Osteocyte (in vitro differentiated cells): ENCODE measurements at regions not wholly inside any gene's neighbourhood (a gene's known extent, or its start where the extent isn't known, plus 50 kb on each side); places are given as distances from the start of the nearest gene placed in this dataset.

Experiments
- DNase-seq: peaks from one replicate; pipeline ENCODE4 v3.0.0; 2021; ENCODE audit warnings: mixed read lengths; ENCODE audit not compliant: unreplicated experiment; ENCODE audit errors: extremely low spot score
- H3K27ac Mint-ChIP-seq: one replicate; pipeline ENCODE4 v1.8.0; 2021; ENCODE audit warnings: mild to moderate bottlenecking, mixed read lengths; ENCODE audit not compliant: unreplicated experiment
- H3K27me3 Mint-ChIP-seq: one replicate; pipeline ENCODE4 v1.8.0; 2021; ENCODE audit warnings: mixed read lengths; ENCODE audit not compliant: unreplicated experiment
- H3K36me3 Mint-ChIP-seq: one replicate; pipeline ENCODE4 v1.8.0; 2021; ENCODE audit warnings: mixed read lengths; ENCODE audit not compliant: unreplicated experiment
- H3K4me1 Mint-ChIP-seq: one replicate; pipeline ENCODE4 v1.8.0; 2021; ENCODE audit warnings: mixed read lengths; ENCODE audit not compliant: unreplicated experiment
- H3K4me3 Mint-ChIP-seq: one replicate; pipeline ENCODE4 v1.8.0; 2021; ENCODE audit warnings: mild to moderate bottlenecking, moderate library complexity, mixed read lengths; ENCODE audit not compliant: unreplicated experiment
- H3K9me3 Mint-ChIP-seq: one replicate; pipeline ENCODE4 v1.8.0; 2021; ENCODE audit warnings: mixed read lengths; ENCODE audit not compliant: unreplicated experiment
- TF ChIP-seq, protein P1 (sequence below): fragments of 200-600 bp; sonication (generic); IDR thresholded peaks from 2 replicates; pipeline ENCODE4 v1.5.0; 2021; ENCODE audit warnings: antibody characterized with exemption, mild to moderate bottlenecking, moderate library complexity

DNA sequence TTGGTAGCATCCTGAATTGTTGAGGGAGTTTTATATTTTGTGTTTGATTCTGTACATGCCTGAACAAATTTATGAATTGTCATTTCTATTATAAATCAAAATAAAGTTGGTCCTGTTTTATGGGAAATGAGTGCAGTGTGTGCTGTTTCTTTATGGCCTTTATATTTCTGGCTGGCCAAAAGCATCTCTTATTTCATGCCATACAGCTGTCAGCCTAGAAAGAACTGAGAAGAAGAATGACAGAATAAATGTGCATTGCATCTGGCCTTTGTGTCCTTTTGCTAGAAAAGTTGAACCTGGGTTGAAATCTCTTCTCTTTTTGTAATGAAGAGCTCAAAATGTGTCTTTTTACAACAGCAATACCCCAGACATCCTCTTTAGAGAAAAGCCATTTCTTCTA is 474.7 kb upstream of the LRATD1 start:
- Mint-ChIP-seq H3K4me1 (no peaks in the 10 kb centered on the region), H3K4me3 (no peak overlapping the region), H3K27ac (no peak overlapping the region), H3K27me3 (no peaks in the 10 kb centered on the region), H3K9me3 (no peaks in the 10 kb centered on the region), H3K36me3 (no peaks in the 10 kb centered on the region)
- TF ChIP-seq, protein P1, sequence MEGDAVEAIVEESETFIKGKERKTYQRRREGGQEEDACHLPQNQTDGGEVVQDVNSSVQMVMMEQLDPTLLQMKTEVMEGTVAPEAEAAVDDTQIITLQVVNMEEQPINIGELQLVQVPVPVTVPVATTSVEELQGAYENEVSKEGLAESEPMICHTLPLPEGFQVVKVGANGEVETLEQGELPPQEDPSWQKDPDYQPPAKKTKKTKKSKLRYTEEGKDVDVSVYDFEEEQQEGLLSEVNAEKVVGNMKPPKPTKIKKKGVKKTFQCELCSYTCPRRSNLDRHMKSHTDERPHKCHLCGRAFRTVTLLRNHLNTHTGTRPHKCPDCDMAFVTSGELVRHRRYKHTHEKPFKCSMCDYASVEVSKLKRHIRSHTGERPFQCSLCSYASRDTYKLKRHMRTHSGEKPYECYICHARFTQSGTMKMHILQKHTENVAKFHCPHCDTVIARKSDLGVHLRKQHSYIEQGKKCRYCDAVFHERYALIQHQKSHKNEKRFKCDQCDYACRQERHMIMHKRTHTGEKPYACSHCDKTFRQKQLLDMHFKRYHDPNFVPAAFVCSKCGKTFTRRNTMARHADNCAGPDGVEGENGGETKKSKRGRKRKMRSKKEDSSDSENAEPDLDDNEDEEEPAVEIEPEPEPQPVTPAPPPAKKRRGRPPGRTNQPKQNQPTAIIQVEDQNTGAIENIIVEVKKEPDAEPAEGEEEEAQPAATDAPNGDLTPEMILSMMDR: no peak
- DNase-seq: no peak

DNA sequence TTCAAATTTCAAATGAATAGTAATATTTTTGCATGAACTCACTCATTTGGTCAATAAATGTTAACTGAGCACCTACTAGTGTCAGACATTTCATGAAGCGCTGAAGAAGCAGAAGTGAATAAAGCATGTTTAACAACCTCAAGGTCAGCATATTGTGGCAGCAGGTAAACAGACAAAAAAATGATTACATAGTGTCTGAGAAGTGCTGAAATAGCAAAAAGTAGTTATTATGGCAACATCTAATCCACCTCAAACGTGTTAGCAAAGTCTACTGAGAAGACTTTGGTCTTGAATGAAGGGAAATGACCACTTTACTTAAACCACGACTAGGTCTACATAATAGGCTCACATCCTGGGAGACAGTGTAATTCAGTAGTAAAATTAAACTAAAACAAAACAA is 452.2 kb upstream of the LRATD1 start:
- Mint-ChIP-seq H3K4me1 (no peaks in the 10 kb centered on the region), H3K27ac (no peak overlapping the region), H3K36me3 (no peaks in the 10 kb centered on the region), H3K4me3 (no peak overlapping the region), H3K27me3 (peaks cover 2% of the 10 kb centered on the region), H3K9me3 (no peaks in the 10 kb centered on the region)
- no peak for DNase-seq
- TF ChIP-seq, protein P1: no peak

- peaks cover 2% of the 10 kb centered on the region for H3K27me3 Mint-ChIP-seq
- DNase-seq: no peak
- no peak overlapping the region for H3K4me3 Mint-ChIP-seq
- H3K9me3 Mint-ChIP-seq: no peaks in the 10 kb centered on the region
- no peak overlapping the region for H3K27ac Mint-ChIP-seq
- H3K4me1 Mint-ChIP-seq: no peaks in the 10 kb centered on the region
- TF ChIP-seq, protein P1: no peak
- H3K36me3 Mint-ChIP-seq: no peaks in the 10 kb centered on the region
Measured at GRCh38 chr2:14182227-14182946, 450.1 kb upstream of the LRATD1 start.

- no peak for DNase-seq
- TF ChIP-seq, protein P1: no peak
- Mint-ChIP-seq H3K4me1 (no peaks in the 10 kb centered on the region), H3K36me3 (no peaks in the 10 kb centered on the region), H3K27me3 (no peaks in the 10 kb centered on the region), H3K27ac (no peak overlapping the region), H3K4me3 (no peak overlapping the region), H3K9me3 (no peaks in the 10 kb centered on the region)
Measured at GRCh38 chr2:14185906-14186305, 446.6 kb upstream of the LRATD1 start.

GRCh38 chr2:14188446-14188845 is 444.1 kb upstream of the LRATD1 start:
- Mint-ChIP-seq H3K4me3 (no peak overlapping the region), H3K4me1 (no peaks in the 10 kb centered on the region), H3K36me3 (no peaks in the 10 kb centered on the region), H3K27ac (no peak overlapping the region), H3K27me3 (no peaks in the 10 kb centered on the region), H3K9me3 (no peaks in the 10 kb centered on the region)
- TF ChIP-seq, protein P1: no peak
- DNase-seq: no peak
